HCT116 (cell line): ENCODE measurements at regions not wholly inside any gene's neighbourhood (a gene's known extent, or its start where the extent isn't known, plus 50 kb on each side); places are given as distances from the start of the nearest gene placed in this dataset.

ENCODE experiments used
- ATAC-seq: fragments of 200-7000 bp; cut with Tn5 transposase; 2 replicates; pipeline ENCODE4 v1.9.1; 2020; ENCODE audit warnings: mild to moderate bottlenecking, moderate library complexity
- BruUV-seq: library from RNA; stranded (reverse); fragments of 400-500 nt; replicated peaks from 2 replicates; lab custom pipeline; 2021; lab: Mats Ljungman, UMichigan
- CTCF ChIA-PET: fragments of 300-600 bp; sonication (Branson Sonifier 250); formaldehyde crosslinking; loops from one replicate; lab custom pipeline; 2021; ENCODE audit warnings: antibody characterized with exemption; lab: Charles Lee
- POLR2A ChIA-PET: fragments of 300-600, 350-600 bp; sonication (Branson Sonifier 250); formaldehyde crosslinking; loops from one replicate; lab custom pipeline; 2021; ENCODE audit warnings: antibody characterized with exemption; lab: Charles Lee
- RAD21 ChIA-PET, 2 experiments: fragments of 300-600 bp; sonication (Branson Sonifier 250); formaldehyde crosslinking; loops; one replicate each; lab custom pipeline; 2023; ENCODE audit warnings: low total read pairs in 2 of 2; ENCODE audit not compliant: uncharacterized antibody in 2 of 2, unreplicated experiment in 2 of 2, low non-redundant PET in 1 of 2; lab: Charles Lee
- DNase-seq: peaks from one replicate; pipeline ENCODE4 v3.0.0-alpha.2; 2010; ENCODE audit warnings: low read depth, low spot score
- H2AFZ ChIP-seq: fragments of 200-600 bp; shearing (Covaris generic), sonication (generic); 2 replicates; pipeline ENCODE4 v1.6.1; 2017; ENCODE audit warnings: low read depth, mixed run types, mixed read lengths, antibody characterized with exemption, low read length; ENCODE audit not compliant: poor library complexity, severe bottlenecking
- H3K27ac ChIP-seq: 2 replicates; pipeline ENCODE4 v1.5.1; 2012; ENCODE audit warnings: low read depth, low read length
- H3K27me3 ChIP-seq: fragments of 200-600 bp; sonication (generic); 2 replicates; pipeline ENCODE4 v1.6.1; 2016; ENCODE audit warnings: mixed run types, low read length, mixed read lengths; ENCODE audit not compliant: insufficient read depth
- H3K36me3 ChIP-seq, 2 experiments: fragments of 200-500 bp in 1 of 2; fragments of 200-600 bp in 1 of 2; sonication (Bioruptor generic) in 1 of 2; sonication (generic) in 1 of 2; 2 replicates each; pipeline versions ENCODE4 v1.5.1 to v1.6.1; 2014 to 2016; ENCODE audit warnings: low read length in 2 of 2, inconsistent platforms in 1 of 2, mixed read lengths in 1 of 2, mixed run types in 1 of 2; ENCODE audit not compliant: insufficient read depth in 2 of 2, control insufficient read depth in 1 of 2
- H3K4me1 ChIP-seq, 2 experiments: fragments of 200-600 bp in 1 of 2; sonication (generic) in 1 of 2; 2 replicates each; pipeline versions ENCODE4 v1.5.1 to v1.6.1; 2012 to 2017; ENCODE audit warnings: low read length in 2 of 2, inconsistent platforms in 1 of 2, mild to moderate bottlenecking in 1 of 2, mixed read lengths in 1 of 2, mixed run types in 1 of 2, moderate library complexity in 1 of 2; ENCODE audit not compliant: insufficient read depth in 2 of 2, control insufficient read depth in 1 of 2
- H3K4me2 ChIP-seq: fragments of 200-600 bp; sonication (generic); 2 replicates; pipeline ENCODE4 v1.6.1; 2017; ENCODE audit warnings: mixed run types, low read length, mixed read lengths
- H3K4me3 ChIP-seq, 2 experiments: fragments of 200-600 bp in 1 of 2; sonication (generic) in 1 of 2; replicated peaks in 1 of 2; 2 replicates each; pipeline ENCODE4 v1.5.1; 2011 to 2016; ENCODE audit warnings: low read length in 2 of 2, control low read depth in 1 of 2, low read depth in 1 of 2, mild to moderate bottlenecking in 1 of 2, mixed read lengths in 1 of 2, mixed run types in 1 of 2
- H3K79me2 ChIP-seq: fragments of 200-600 bp; sonication (generic); 2 replicates; pipeline ENCODE4 v1.6.1; 2017; ENCODE audit warnings: mild to moderate bottlenecking, mixed run types, low read length, moderate library complexity, mixed read lengths; ENCODE audit not compliant: insufficient read depth
- H3K9ac ChIP-seq: fragments of 200-600 bp; sonication (generic); 2 replicates; pipeline ENCODE4 v1.6.1; 2016; ENCODE audit warnings: low read length, mixed read lengths
- H3K9me2 ChIP-seq: fragments of 200-600 bp; sonication (generic), shearing (Covaris generic); 2 replicates; pipeline ENCODE4 v1.6.1; 2017; ENCODE audit warnings: mixed run types, mild to moderate bottlenecking, moderate library complexity; ENCODE audit not compliant: insufficient read depth
- H3K9me3 ChIP-seq, 2 experiments: fragments of 200-500 bp in 1 of 2; fragments of 200-600 bp in 1 of 2; sonication (Bioruptor generic) in 1 of 2; sonication (generic) in 1 of 2; 2 replicates each; pipeline ENCODE4 v1.6.1; 2014 to 2017; ENCODE audit warnings: low read length in 2 of 2, mixed read lengths in 2 of 2, inconsistent platforms in 1 of 2, low read depth in 1 of 2, mild to moderate bottlenecking in 1 of 2, mixed run types in 1 of 2, moderate library complexity in 1 of 2; ENCODE audit not compliant: control insufficient read depth in 1 of 2, insufficient read depth in 1 of 2
- H4K20me1 ChIP-seq: fragments of 200-600 bp; sonication (generic), shearing (Covaris generic); 2 replicates; pipeline ENCODE4 v1.6.1; 2017; ENCODE audit warnings: mixed run types, mild to moderate bottlenecking, moderate library complexity; ENCODE audit not compliant: insufficient read depth
- CBX3 ChIP-seq: IDR thresholded peaks from 2 replicates; pipeline ENCODE4 v1.6.1; 2012; ENCODE audit warnings: low read depth
- CEBPB ChIP-seq: IDR thresholded peaks from 2 replicates; pipeline ENCODE4 v1.6.1; 2012; ENCODE audit warnings: low read depth
- ELF1 ChIP-seq: IDR thresholded peaks from 2 replicates; pipeline ENCODE4 v1.6.1; 2012; ENCODE audit warnings: low read depth, borderline replicate concordance
- EZH2 ChIP-seq: fragments of 200-600 bp; sonication (generic); IDR thresholded peaks from 2 replicates; pipeline ENCODE4 v1.6.1; 2017; ENCODE audit warnings: antibody characterized with exemption, mixed run types
- TCF7L2 ChIP-seq: IDR thresholded peaks from 2 replicates; pipeline ENCODE4 v1.7.0; 2011; ENCODE audit warnings: borderline replicate concordance, inconsistent platforms; ENCODE audit not compliant: insufficient read depth, insufficient read length; ENCODE audit errors: extremely low read depth
- intact Hi-C: fragments of 100-400 bp; cut with micrococcal nuclease; formaldehyde crosslinking; loops from 2 replicates; pipeline ENCODE4 v1.10.0; 2022
- TF ChIP-seq, protein P1 (sequence below), 3 experiments: fragments of 200-600 bp in 1 of 3; sonication (generic) in 1 of 3; IDR thresholded peaks in 2 of 3; conservative IDR thresholded peaks in 1 of 3; 2 replicates each; pipeline ENCODE4 v1.5.1; 2012 to 2017; ENCODE audit warnings: low read depth in 2 of 3, low read length in 2 of 3, antibody characterized with exemption in 1 of 3, borderline replicate concordance in 1 of 3, control low read depth in 1 of 3, mild to moderate bottlenecking in 1 of 3, mixed read lengths in 1 of 3, mixed run types in 1 of 3, moderate library complexity in 1 of 3; ENCODE audit not compliant: insufficient read depth in 1 of 3
- TF ChIP-seq, protein P2 (sequence below): IDR thresholded peaks from 2 replicates; pipeline ENCODE4 v1.6.1; 2012; ENCODE audit warnings: low read depth
- TF ChIP-seq, protein P3 (sequence below): IDR thresholded peaks from 2 replicates; pipeline ENCODE4 v1.6.1; 2011; ENCODE audit warnings: mild to moderate bottlenecking, low read length, moderate library complexity; ENCODE audit not compliant: insufficient replicate concordance; ENCODE audit errors: extremely low read depth

DNA sequence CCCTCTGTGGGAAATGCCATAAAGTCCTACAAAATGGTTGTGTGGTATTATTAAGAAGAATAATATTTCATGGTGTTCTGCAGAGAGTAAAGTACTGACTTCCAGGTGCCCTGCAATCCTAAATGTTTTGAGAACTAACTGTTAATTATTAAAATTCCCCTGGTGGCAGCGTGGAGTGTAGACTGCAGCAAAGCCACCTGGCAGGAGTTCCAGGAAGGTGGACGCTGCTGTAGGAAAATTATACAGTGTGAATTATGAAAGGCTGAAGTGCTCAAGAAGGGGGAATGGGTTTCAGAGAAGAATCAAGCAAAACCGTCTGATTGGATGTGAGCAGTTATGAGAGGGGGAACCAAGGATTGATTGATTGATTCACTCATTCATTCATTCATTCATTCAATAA is 572.4 kb upstream of the PPP2R3A start:
- ATAC-seq (no peak), DNase-seq (no peak)
- Histone ChIP-seq H4K20me1 (no peaks in the 10 kb centered on the region), H3K9ac (no peak overlapping the region), H3K4me2 (no peak overlapping the region), H3K9me3 (no peaks in the 10 kb centered on the region), H3K79me2 (no peaks in the 10 kb centered on the region), H3K27ac (no peak overlapping the region), H3K4me1 (no peaks in the 10 kb centered on the region), H3K4me3 (no peak overlapping the region), H2AFZ (no peak overlapping the region), H3K27me3 (no peaks in the 10 kb centered on the region), H3K9me2 (no peaks in the 10 kb centered on the region), H3K36me3 (no peaks in the 10 kb centered on the region)
- ChIA-PET CTCF (no interaction called here), RAD21 (no interaction called here), POLR2A (no interaction called here)
- intact Hi-C loops, result no loop called here
- no TSS peak for BruUV-seq
- TF ChIP-seq CEBPB (no peak), ELF1 (no peak), CBX3 (no peak)
- TF ChIP-seq, protein P1, sequence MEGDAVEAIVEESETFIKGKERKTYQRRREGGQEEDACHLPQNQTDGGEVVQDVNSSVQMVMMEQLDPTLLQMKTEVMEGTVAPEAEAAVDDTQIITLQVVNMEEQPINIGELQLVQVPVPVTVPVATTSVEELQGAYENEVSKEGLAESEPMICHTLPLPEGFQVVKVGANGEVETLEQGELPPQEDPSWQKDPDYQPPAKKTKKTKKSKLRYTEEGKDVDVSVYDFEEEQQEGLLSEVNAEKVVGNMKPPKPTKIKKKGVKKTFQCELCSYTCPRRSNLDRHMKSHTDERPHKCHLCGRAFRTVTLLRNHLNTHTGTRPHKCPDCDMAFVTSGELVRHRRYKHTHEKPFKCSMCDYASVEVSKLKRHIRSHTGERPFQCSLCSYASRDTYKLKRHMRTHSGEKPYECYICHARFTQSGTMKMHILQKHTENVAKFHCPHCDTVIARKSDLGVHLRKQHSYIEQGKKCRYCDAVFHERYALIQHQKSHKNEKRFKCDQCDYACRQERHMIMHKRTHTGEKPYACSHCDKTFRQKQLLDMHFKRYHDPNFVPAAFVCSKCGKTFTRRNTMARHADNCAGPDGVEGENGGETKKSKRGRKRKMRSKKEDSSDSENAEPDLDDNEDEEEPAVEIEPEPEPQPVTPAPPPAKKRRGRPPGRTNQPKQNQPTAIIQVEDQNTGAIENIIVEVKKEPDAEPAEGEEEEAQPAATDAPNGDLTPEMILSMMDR (IDR thresholded peaks at IDR 0.05 in 2 of 3, conservative IDR thresholded peaks at IDR 0.05 in 1 of 3; ENCODE audit: borderline replicate concordance in 1 of 3, insufficient read depth in 1 of 3, low read depth in 2 of 3, low read length in 2 of 3), result no peak

DNA sequence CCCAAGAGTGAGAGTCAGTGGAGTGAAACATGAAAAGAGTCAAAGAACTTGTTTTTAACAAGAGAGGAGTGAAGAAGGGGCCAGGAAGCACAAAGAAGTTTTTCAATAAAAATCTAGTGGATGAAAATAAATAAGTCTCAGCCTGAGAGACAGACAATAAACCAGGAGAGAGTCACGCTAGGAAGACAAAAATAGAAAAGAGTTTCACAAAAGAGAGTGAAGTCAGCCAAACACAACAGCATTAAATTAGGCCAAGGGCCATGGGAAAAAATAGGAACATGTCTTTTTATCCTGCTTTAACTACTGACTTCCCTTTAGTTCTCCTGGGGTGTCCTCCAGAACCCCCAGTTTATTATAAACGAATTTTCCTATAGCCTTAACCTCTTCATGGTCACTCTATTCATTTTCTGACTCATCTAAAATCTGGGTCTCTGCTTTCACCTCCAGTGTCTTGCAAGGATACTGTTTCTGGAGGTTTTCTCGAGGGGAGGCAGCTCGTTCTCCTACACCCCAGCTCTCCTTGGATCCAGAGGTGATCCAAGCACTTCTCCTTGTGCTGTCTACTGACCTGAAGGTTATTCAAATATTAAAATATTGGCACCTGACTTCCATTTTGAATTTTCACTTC is 571.5 kb upstream of the PPP2R3A start:
- Histone ChIP-seq H3K9me3 (no peaks in the 10 kb centered on the region), H3K9ac (no peak overlapping the region), H3K4me3 (no peak overlapping the region), H2AFZ (no peak overlapping the region), H3K79me2 (no peaks in the 10 kb centered on the region), H3K4me2 (no peak overlapping the region), H3K36me3 (no peaks in the 10 kb centered on the region), H3K27me3 (no peaks in the 10 kb centered on the region), H3K9me2 (no peaks in the 10 kb centered on the region), H3K4me1 (no peaks in the 10 kb centered on the region), H4K20me1 (no peaks in the 10 kb centered on the region), H3K27ac (no peak overlapping the region)
- ATAC-seq (no peak), DNase-seq (no peak)
- ChIA-PET POLR2A (no interaction called here), RAD21 (no interaction called here), CTCF (no interaction called here)
- intact Hi-C loops, result no loop called here
- TF ChIP-seq EZH2 (no peak), CBX3 (no peak), TCF7L2 (no peak)
- TF ChIP-seq, protein P2, sequence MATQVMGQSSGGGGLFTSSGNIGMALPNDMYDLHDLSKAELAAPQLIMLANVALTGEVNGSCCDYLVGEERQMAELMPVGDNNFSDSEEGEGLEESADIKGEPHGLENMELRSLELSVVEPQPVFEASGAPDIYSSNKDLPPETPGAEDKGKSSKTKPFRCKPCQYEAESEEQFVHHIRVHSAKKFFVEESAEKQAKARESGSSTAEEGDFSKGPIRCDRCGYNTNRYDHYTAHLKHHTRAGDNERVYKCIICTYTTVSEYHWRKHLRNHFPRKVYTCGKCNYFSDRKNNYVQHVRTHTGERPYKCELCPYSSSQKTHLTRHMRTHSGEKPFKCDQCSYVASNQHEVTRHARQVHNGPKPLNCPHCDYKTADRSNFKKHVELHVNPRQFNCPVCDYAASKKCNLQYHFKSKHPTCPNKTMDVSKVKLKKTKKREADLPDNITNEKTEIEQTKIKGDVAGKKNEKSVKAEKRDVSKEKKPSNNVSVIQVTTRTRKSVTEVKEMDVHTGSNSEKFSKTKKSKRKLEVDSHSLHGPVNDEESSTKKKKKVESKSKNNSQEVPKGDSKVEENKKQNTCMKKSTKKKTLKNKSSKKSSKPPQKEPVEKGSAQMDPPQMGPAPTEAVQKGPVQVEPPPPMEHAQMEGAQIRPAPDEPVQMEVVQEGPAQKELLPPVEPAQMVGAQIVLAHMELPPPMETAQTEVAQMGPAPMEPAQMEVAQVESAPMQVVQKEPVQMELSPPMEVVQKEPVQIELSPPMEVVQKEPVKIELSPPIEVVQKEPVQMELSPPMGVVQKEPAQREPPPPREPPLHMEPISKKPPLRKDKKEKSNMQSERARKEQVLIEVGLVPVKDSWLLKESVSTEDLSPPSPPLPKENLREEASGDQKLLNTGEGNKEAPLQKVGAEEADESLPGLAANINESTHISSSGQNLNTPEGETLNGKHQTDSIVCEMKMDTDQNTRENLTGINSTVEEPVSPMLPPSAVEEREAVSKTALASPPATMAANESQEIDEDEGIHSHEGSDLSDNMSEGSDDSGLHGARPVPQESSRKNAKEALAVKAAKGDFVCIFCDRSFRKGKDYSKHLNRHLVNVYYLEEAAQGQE, result no peak
- TF ChIP-seq, protein P3, sequence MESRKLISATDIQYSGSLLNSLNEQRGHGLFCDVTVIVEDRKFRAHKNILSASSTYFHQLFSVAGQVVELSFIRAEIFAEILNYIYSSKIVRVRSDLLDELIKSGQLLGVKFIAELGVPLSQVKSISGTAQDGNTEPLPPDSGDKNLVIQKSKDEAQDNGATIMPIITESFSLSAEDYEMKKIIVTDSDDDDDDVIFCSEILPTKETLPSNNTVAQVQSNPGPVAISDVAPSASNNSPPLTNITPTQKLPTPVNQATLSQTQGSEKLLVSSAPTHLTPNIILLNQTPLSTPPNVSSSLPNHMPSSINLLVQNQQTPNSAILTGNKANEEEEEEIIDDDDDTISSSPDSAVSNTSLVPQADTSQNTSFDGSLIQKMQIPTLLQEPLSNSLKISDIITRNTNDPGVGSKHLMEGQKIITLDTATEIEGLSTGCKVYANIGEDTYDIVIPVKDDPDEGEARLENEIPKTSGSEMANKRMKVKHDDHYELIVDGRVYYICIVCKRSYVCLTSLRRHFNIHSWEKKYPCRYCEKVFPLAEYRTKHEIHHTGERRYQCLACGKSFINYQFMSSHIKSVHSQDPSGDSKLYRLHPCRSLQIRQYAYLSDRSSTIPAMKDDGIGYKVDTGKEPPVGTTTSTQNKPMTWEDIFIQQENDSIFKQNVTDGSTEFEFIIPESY, result no peak
- TF ChIP-seq, all 23 proteins: peak for 0
- no TSS peak for BruUV-seq
